ENCODE measurements at regions not wholly inside any gene's neighbourhood (a gene's known extent, or its start where the extent isn't known, plus 50 kb on each side); places are given as distances from the start of the nearest gene placed in this dataset.

DNA sequence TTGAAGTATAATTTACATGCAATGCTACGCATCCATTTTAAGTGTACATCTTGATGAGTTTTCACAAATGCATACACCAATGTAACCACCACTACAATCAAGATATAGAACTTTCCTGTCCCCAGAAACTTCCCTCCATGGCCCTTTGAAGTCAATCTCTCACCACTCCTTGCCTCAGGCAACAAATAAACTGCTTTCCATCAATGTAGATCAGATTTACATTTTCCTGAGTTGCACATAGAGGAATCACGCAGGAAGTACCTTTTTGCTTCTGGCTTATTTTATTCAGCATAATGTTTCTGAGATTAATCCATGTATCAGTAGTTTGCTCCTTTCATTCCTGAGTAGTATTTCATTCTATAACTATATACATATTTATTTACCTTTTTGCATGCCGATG is 59.6 kb upstream of the NNAT start:
- TF ChIP-seq MAX (IDR thresholded peaks at IDR 0.05; ENCODE audit: low read depth) (no peak), RXRA (IDR thresholded peaks at IDR 0.05; ENCODE audit: borderline replicate concordance, low read depth) (no peak), TEAD4 (IDR thresholded peaks at IDR 0.05; ENCODE audit: borderline replicate concordance, insufficient read depth) (no peak), MEF2A (IDR thresholded peaks at IDR 0.05; ENCODE audit: borderline replicate concordance, low read depth) (no peak), RAD21 (IDR thresholded peaks at IDR 0.05; ENCODE audit: low read length) (no peak), FOSL2 (IDR thresholded peaks at IDR 0.05; ENCODE audit: borderline replicate concordance, low read depth) (no peak)
- TF ChIP-seq, protein P1, sequence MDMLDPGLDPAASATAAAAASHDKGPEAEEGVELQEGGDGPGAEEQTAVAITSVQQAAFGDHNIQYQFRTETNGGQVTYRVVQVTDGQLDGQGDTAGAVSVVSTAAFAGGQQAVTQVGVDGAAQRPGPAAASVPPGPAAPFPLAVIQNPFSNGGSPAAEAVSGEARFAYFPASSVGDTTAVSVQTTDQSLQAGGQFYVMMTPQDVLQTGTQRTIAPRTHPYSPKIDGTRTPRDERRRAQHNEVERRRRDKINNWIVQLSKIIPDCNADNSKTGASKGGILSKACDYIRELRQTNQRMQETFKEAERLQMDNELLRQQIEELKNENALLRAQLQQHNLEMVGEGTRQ (IDR thresholded peaks at IDR 0.05; ENCODE audit: borderline replicate concordance, low read depth, low read length), result no peak
- Histone ChIP-seq H3K9me2 (no peaks in the 10 kb centered on the region), H3K27me3 (ENCODE audit: insufficient read depth) (peaks cover 20% of the 10 kb centered on the region; the same call in 1 of the 2 replicates), H3K27ac (ENCODE audit: low read depth in 2 of 2, low read length in 1 of 2) (no peak overlapping the region), H4K20me1 (ENCODE audit: insufficient read depth) (no peaks in the 10 kb centered on the region), H3F3A (replicated peaks; ENCODE audit: insufficient read depth) (no peaks in the 10 kb centered on the region), H3K9ac (no peak overlapping the region), H3K79me2 (ENCODE audit: insufficient read depth) (no peaks in the 10 kb centered on the region), H3K9me3 (no peaks in the 10 kb centered on the region), H3K4me3 (ENCODE audit: low read depth in 2 of 2, low read length in 1 of 2) (no peak overlapping the region), H3K4me2 (no peak overlapping the region), H3K36me3 (replicated peaks in 1 of 2; ENCODE audit: control insufficient read depth in 1 of 2, insufficient read depth in 2 of 2, low read length in 1 of 2) (no peaks in the 10 kb centered on the region), H2AFZ (ENCODE audit: low read depth) (no peak overlapping the region), H3K4me1 (ENCODE audit: control insufficient read depth in 1 of 2, insufficient read depth in 2 of 2, low read depth in 1 of 2, low read length in 1 of 2) (no peaks in the 10 kb centered on the region; a peak in 1 of 4 replicates)
- 36% methylated on average over 3 of the region's 3 CpGs for WGBS (ENCODE audit: low lambda C conversion rate)
- POLR2A ChIA-PET, result no interaction called here
- DNase-seq, result no peak
- CTCF ChIA-PET, result no interaction called here

DNA sequence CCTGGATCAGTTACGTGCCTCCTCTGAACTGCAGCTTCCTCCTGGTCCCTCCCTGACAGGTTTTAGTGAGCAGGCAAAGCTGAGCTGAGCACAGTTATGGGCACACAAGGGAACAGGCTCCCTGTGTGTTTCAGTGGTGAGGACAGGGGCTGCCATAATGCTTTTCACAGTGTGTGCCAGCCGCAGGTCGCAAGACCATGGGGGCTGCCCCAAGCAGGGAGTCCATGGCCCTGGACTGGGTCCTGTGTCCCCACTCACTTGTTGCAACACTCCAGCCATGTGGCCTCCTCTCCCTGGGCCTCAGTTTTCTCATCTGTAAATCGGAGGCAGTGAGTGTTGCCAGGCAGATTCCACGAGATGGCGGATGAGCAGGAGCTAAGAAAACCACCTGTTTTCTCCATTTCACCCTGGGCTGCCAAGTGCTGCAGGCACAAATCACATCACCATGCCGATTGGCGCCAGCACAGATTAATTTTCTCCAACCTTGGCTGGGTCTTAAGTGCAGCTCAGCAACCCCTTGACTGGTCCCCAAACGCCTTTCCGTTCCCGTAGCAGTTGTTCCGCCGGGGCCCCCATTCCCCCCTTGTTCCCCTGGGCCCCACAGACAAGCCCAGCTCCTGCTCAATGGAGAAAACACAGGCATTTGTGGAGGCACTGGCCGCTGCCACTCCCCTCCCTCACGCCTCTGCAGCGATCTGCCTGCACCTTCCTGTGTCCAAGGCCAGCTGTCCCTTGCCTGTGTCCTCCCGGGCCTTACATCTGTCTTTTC is 57.1 kb upstream of the NNAT start:
- Histone ChIP-seq H3K27me3 (ENCODE audit: insufficient read depth) (peaks cover 20% of the 10 kb centered on the region; the same call in 1 of the 2 replicates), H3K4me3 (ENCODE audit: low read depth in 2 of 2, low read length in 1 of 2) (no peak overlapping the region), H3K27ac (ENCODE audit: low read depth in 2 of 2, low read length in 1 of 2) (no peak overlapping the region), H3K9me3 (no peaks in the 10 kb centered on the region), H3K36me3 (replicated peaks in 1 of 2; ENCODE audit: control insufficient read depth in 1 of 2, insufficient read depth in 2 of 2, low read length in 1 of 2) (no peaks in the 10 kb centered on the region), H4K20me1 (ENCODE audit: insufficient read depth) (no peaks in the 10 kb centered on the region), H3K79me2 (ENCODE audit: insufficient read depth) (no peaks in the 10 kb centered on the region), H3F3A (replicated peaks; ENCODE audit: insufficient read depth) (no peaks in the 10 kb centered on the region), H3K9ac (no peak overlapping the region), H2AFZ (ENCODE audit: low read depth) (no peak overlapping the region), H3K9me2 (no peaks in the 10 kb centered on the region), H3K4me1 (ENCODE audit: control insufficient read depth in 1 of 2, insufficient read depth in 2 of 2, low read depth in 1 of 2, low read length in 1 of 2) (no peaks in the 10 kb centered on the region; a peak in 1 of 4 replicates), H3K4me2 (no peak overlapping the region)
- POLR2A ChIA-PET, result no interaction called here
- CTCF ChIA-PET, result interaction anchor here (1.0 kb wide), 1 partner anchor 14 kb away, joined by 3 read pairs; no protein-coding TSS in a partner anchor
- 62% methylated on average over 15 of the region's 17 CpGs for WGBS (ENCODE audit: low lambda C conversion rate)
- no peak for TF ChIP-seq ZBTB33 (IDR thresholded peaks at IDR 0.05; ENCODE audit: borderline replicate concordance, low read depth)
- TF ChIP-seq TAF1 (IDR thresholded peaks at IDR 0.05; ENCODE audit: borderline replicate concordance, low read depth, low read length), result no peak
- TF ChIP-seq NRF1 (IDR thresholded peaks at IDR 0.05; ENCODE audit: low read depth, low read length), result no peak
- no peak for TF ChIP-seq TCF12 (IDR thresholded peaks at IDR 0.05)
- no peak for TF ChIP-seq RCOR1 (IDR thresholded peaks at IDR 0.05; ENCODE audit: low read length)
- TF ChIP-seq RAD21 (IDR thresholded peaks at IDR 0.05; ENCODE audit: low read length), result no peak
- no peak for TF ChIP-seq JUND (IDR thresholded peaks at IDR 0.05)
- TF ChIP-seq POLR2AphosphoS5 (IDR thresholded peaks at IDR 0.05; ENCODE audit: low read depth, low read length), result no peak
- TF ChIP-seq SMC3 (IDR thresholded peaks at IDR 0.05; ENCODE audit: low read depth, low read length), result no peak
- DNase-seq, result no peak
